Upper lobe of left lung (tissue), 4 donors: ENCODE measurements at regions not wholly inside any gene's neighbourhood (a gene's known extent, or its start where the extent isn't known, plus 50 kb on each side); places are given as distances from the start of the nearest gene placed in this dataset.

ENCODE experiments used
- EP300 ChIP-seq, 4 donors: sonication (generic); formaldehyde crosslinking; IDR thresholded peaks; one replicate each; pipeline ENCODE4 v1.5.1; 2017; ENCODE audit warnings: antibody characterized with exemption in 4 of 4, control low read depth in 2 of 4
- POLR2A ChIP-seq, 4 donors: fragments of 450-650 bp; IDR thresholded peaks; one replicate each; pipeline ENCODE4 v1.5.1; 2016 to 2017; ENCODE audit warnings: antibody characterized with exemption in 4 of 4, mild to moderate bottlenecking in 2 of 4
- POLR2AphosphoS5 ChIP-seq, 2 donors: sonication (generic); formaldehyde crosslinking; IDR thresholded peaks; one replicate each; pipeline ENCODE4 v1.5.1; 2017; ENCODE audit warnings: antibody characterized with exemption in 2 of 2
- TF ChIP-seq, protein P1 (sequence below), 6 experiments: fragments of 450-650 bp in 4 of 6; fragments of 200-600 bp in 2 of 6; sonication (generic) in 2 of 6; IDR thresholded peaks; one replicate each; pipeline ENCODE4 v1.5.1; 2016 to 2019; ENCODE audit warnings: antibody characterized with exemption in 6 of 6

DNA sequence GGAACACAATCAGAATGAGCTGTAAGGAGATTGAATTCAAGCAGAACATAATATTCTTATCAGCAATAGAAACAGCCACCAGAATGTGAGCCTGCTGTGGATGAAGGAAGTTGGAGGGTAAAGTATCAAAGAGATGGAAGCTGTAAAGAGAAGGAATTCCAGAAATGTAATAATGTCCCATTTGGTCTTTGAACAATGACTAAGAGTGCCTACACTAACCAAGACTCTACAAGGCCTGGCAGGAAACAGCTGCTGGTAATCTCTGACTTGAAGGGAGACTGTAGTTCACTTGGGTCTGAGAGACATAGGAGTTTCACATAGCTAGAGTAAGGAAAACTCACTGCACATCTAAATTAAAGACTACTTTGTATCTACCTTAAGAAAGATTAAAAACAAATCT, 1176.0 kb upstream of the ALCAM start:
- TF ChIP-seq POLR2A (IDR thresholded peaks at IDR 0.05) (no peak), POLR2AphosphoS5 (IDR thresholded peaks at IDR 0.05) (no peak), EP300 (IDR thresholded peaks at IDR 0.05) (no peak)
- TF ChIP-seq, protein P1, sequence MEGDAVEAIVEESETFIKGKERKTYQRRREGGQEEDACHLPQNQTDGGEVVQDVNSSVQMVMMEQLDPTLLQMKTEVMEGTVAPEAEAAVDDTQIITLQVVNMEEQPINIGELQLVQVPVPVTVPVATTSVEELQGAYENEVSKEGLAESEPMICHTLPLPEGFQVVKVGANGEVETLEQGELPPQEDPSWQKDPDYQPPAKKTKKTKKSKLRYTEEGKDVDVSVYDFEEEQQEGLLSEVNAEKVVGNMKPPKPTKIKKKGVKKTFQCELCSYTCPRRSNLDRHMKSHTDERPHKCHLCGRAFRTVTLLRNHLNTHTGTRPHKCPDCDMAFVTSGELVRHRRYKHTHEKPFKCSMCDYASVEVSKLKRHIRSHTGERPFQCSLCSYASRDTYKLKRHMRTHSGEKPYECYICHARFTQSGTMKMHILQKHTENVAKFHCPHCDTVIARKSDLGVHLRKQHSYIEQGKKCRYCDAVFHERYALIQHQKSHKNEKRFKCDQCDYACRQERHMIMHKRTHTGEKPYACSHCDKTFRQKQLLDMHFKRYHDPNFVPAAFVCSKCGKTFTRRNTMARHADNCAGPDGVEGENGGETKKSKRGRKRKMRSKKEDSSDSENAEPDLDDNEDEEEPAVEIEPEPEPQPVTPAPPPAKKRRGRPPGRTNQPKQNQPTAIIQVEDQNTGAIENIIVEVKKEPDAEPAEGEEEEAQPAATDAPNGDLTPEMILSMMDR (IDR thresholded peaks at IDR 0.05): no peak
